ENCODE measurements at regions not wholly inside any gene's neighbourhood (a gene's known extent, or its start where the extent isn't known, plus 50 kb on each side); places are given as distances from the start of the nearest gene placed in this dataset.
"Not testable (repeated sequence)": the region's sequence is repeated elsewhere in the genome, so short reads cannot be mapped to it uniquely, and the experiment has no call there.

- no peaks in the 10 kb centered on the region for H3K27me3 ChIP-seq (ENCODE audit: insufficient read depth, low read length)
- no peaks in the 10 kb centered on the region for H3K9me3 ChIP-seq (ENCODE audit: insufficient read depth, low read depth, low read length)
- H3K4me1 ChIP-seq (ENCODE audit: insufficient read depth, low read length): no peaks in the 10 kb centered on the region
- no peak overlapping the region for H3K9ac ChIP-seq (ENCODE audit: low read depth, low read length)
- H3K27ac ChIP-seq (ENCODE audit: low read length): no peak overlapping the region
- no peaks in the 10 kb centered on the region for H3K36me3 ChIP-seq (ENCODE audit: insufficient read depth, low read depth, low read length)
- H3K4me3 ChIP-seq (ENCODE audit: low read length): no peak overlapping the region
These were observed 164.0 kb upstream of the ETV3 start for GRCh38 chr1:157302199-157302497.

- Histone ChIP-seq H3K27me3 (ENCODE audit: insufficient read depth, low read length) (no peaks in the 10 kb centered on the region), H3K9me3 (ENCODE audit: insufficient read depth, low read depth, low read length) (no peaks in the 10 kb centered on the region), H3K4me1 (ENCODE audit: insufficient read depth, low read length) (no peaks in the 10 kb centered on the region), H3K4me3 (ENCODE audit: low read length) (no peak overlapping the region), H3K9ac (ENCODE audit: low read depth, low read length) (no peak overlapping the region), H3K27ac (ENCODE audit: low read length) (no peak overlapping the region), H3K36me3 (ENCODE audit: insufficient read depth, low read depth, low read length) (no peaks in the 10 kb centered on the region)
These were observed 163.4 kb upstream of the ETV3 start for GRCh38 chr1:157301477-157302198.

- H3K36me3 ChIP-seq (ENCODE audit: insufficient read depth, low read depth, low read length); H3K4me1 ChIP-seq (ENCODE audit: insufficient read depth, low read length); H3K9me3 ChIP-seq (ENCODE audit: insufficient read depth, low read depth, low read length); H3K4me3 ChIP-seq (ENCODE audit: low read length); H3K27ac ChIP-seq (ENCODE audit: low read length); H3K27me3 ChIP-seq (ENCODE audit: insufficient read depth, low read length); H3K9ac ChIP-seq (ENCODE audit: low read depth, low read length): not testable (repeated sequence)
These were observed 156.4 kb upstream of the ETV3 start for GRCh38 chr1:157294387-157295145.

- no peak overlapping the region for H3K27ac ChIP-seq (ENCODE audit: low read length)
- no peak overlapping the region for H3K9ac ChIP-seq (ENCODE audit: low read depth, low read length)
- H3K4me1 ChIP-seq (ENCODE audit: insufficient read depth, low read length): no peaks in the 10 kb centered on the region
- H3K4me3 ChIP-seq (ENCODE audit: low read length): no peak overlapping the region
- no peaks in the 10 kb centered on the region for H3K36me3 ChIP-seq (ENCODE audit: insufficient read depth, low read depth, low read length)
- H3K9me3 ChIP-seq (ENCODE audit: insufficient read depth, low read depth, low read length): no peaks in the 10 kb centered on the region
- H3K27me3 ChIP-seq (ENCODE audit: insufficient read depth, low read length): no peaks in the 10 kb centered on the region
These were observed 154.8 kb upstream of the ETV3 start for GRCh38 chr1:157292809-157293564.

GRCh38 chr1:157292302-157292701 lies 154.1 kb upstream of the ETV3 start:
- Histone ChIP-seq H3K4me3 (ENCODE audit: low read length) (no peak overlapping the region), H3K27ac (ENCODE audit: low read length) (no peak overlapping the region), H3K27me3 (ENCODE audit: insufficient read depth, low read length) (no peaks in the 10 kb centered on the region), H3K36me3 (ENCODE audit: insufficient read depth, low read depth, low read length) (no peaks in the 10 kb centered on the region), H3K4me1 (ENCODE audit: insufficient read depth, low read length) (no peaks in the 10 kb centered on the region), H3K9me3 (ENCODE audit: insufficient read depth, low read depth, low read length) (no peaks in the 10 kb centered on the region), H3K9ac (ENCODE audit: low read depth, low read length) (no peak overlapping the region)

GRCh38 chr1:157291083-157291482 lies 152.9 kb upstream of the ETV3 start:
- Histone ChIP-seq H3K4me3 (ENCODE audit: low read length) (no peak overlapping the region), H3K9me3 (ENCODE audit: insufficient read depth, low read depth, low read length) (no peaks in the 10 kb centered on the region), H3K9ac (ENCODE audit: low read depth, low read length) (no peak overlapping the region), H3K36me3 (ENCODE audit: insufficient read depth, low read depth, low read length) (no peaks in the 10 kb centered on the region), H3K4me1 (ENCODE audit: insufficient read depth, low read length) (no peaks in the 10 kb centered on the region), H3K27ac (ENCODE audit: low read length) (no peak overlapping the region), H3K27me3 (ENCODE audit: insufficient read depth, low read length) (no peaks in the 10 kb centered on the region)

- Histone ChIP-seq H3K27me3 (ENCODE audit: insufficient read depth, low read length) (no peaks in the 10 kb centered on the region), H3K4me1 (ENCODE audit: insufficient read depth, low read length) (no peaks in the 10 kb centered on the region), H3K9me3 (ENCODE audit: insufficient read depth, low read depth, low read length) (no peaks in the 10 kb centered on the region), H3K9ac (ENCODE audit: low read depth, low read length) (no peak overlapping the region), H3K27ac (ENCODE audit: low read length) (no peak overlapping the region), H3K36me3 (ENCODE audit: insufficient read depth, low read depth, low read length) (no peaks in the 10 kb centered on the region), H3K4me3 (ENCODE audit: low read length) (no peak overlapping the region)
These were observed 151.4 kb upstream of the ETV3 start for GRCh38 chr1:157289424-157290105.

GRCh38 chr1:157288996-157289395 lies 150.8 kb upstream of the ETV3 start:
- H3K4me3 ChIP-seq (ENCODE audit: low read length): no peak overlapping the region
- H3K27ac ChIP-seq (ENCODE audit: low read length): no peak overlapping the region
- no peaks in the 10 kb centered on the region for H3K9me3 ChIP-seq (ENCODE audit: insufficient read depth, low read depth, low read length)
- no peaks in the 10 kb centered on the region for H3K4me1 ChIP-seq (ENCODE audit: insufficient read depth, low read length)
- no peak overlapping the region for H3K9ac ChIP-seq (ENCODE audit: low read depth, low read length)
- no peaks in the 10 kb centered on the region; the same call in 1 of the 2 replicates for H3K27me3 ChIP-seq (ENCODE audit: insufficient read depth, low read length)
- no peaks in the 10 kb centered on the region for H3K36me3 ChIP-seq (ENCODE audit: insufficient read depth, low read depth, low read length)

GRCh38 chr1:157288492-157288891 lies 150.3 kb upstream of the ETV3 start:
- Histone ChIP-seq H3K9ac (ENCODE audit: low read depth, low read length) (no peak overlapping the region), H3K36me3 (ENCODE audit: insufficient read depth, low read depth, low read length) (no peaks in the 10 kb centered on the region), H3K4me1 (ENCODE audit: insufficient read depth, low read length) (no peaks in the 10 kb centered on the region), H3K4me3 (ENCODE audit: low read length) (no peak overlapping the region), H3K27me3 (ENCODE audit: insufficient read depth, low read length) (no peaks in the 10 kb centered on the region; the same call in 1 of the 2 replicates), H3K9me3 (ENCODE audit: insufficient read depth, low read depth, low read length) (no peaks in the 10 kb centered on the region), H3K27ac (ENCODE audit: low read length) (no peak overlapping the region)

GRCh38 chr1:157288006-157288405 lies 149.8 kb upstream of the ETV3 start:
- Histone ChIP-seq H3K9ac (ENCODE audit: low read depth, low read length) (no peak overlapping the region), H3K4me3 (ENCODE audit: low read length) (no peak overlapping the region), H3K36me3 (ENCODE audit: insufficient read depth, low read depth, low read length) (no peaks in the 10 kb centered on the region), H3K9me3 (ENCODE audit: insufficient read depth, low read depth, low read length) (no peaks in the 10 kb centered on the region), H3K4me1 (ENCODE audit: insufficient read depth, low read length) (no peaks in the 10 kb centered on the region), H3K27ac (ENCODE audit: low read length) (no peak overlapping the region), H3K27me3 (ENCODE audit: insufficient read depth, low read length) (no peaks in the 10 kb centered on the region; the same call in 1 of the 2 replicates)

- no peaks in the 10 kb centered on the region for H3K4me1 ChIP-seq (ENCODE audit: insufficient read depth, low read length)
- no peak overlapping the region for H3K4me3 ChIP-seq (ENCODE audit: low read length)
- H3K36me3 ChIP-seq (ENCODE audit: insufficient read depth, low read depth, low read length): no peaks in the 10 kb centered on the region
- no peak overlapping the region for H3K9ac ChIP-seq (ENCODE audit: low read depth, low read length)
- no peaks in the 10 kb centered on the region for H3K9me3 ChIP-seq (ENCODE audit: insufficient read depth, low read depth, low read length)
- no peak overlapping the region for H3K27ac ChIP-seq (ENCODE audit: low read length)
- H3K27me3 ChIP-seq (ENCODE audit: insufficient read depth, low read length): no peaks in the 10 kb centered on the region; the same call in 1 of the 2 replicates
These were observed 149.3 kb upstream of the ETV3 start for GRCh38 chr1:157287462-157287861.
